ENCODE measurements at regions not wholly inside any gene's neighbourhood (a gene's known extent, or its start where the extent isn't known, plus 50 kb on each side); places are given as distances from the start of the nearest gene placed in this dataset.
A peak's percentile ranks its signal among the peaks of the same experiment; 100 is the strongest.
"Not testable (repeated sequence)": the region's sequence is repeated elsewhere in the genome, so short reads cannot be mapped to it uniquely, and the experiment has no call there.

DNA sequence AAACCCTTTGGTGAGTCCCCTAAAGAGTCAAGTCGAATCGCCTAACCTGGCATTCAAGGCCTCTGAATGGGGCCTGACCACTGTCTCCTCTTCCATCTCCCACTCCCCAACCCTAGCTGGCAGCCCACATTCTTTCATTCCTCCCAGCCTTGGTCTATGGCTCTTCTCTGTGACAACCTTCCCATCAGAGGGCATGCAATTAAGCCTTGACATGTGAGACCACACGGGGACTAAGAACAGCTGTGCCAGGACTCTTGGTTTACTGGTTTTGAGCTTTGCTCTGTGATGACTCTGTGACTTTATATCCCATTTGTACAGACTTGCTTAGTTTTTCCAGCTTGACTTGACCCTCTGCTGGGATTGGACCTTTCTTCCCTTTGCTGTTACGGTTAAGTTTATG lies 116.6 kb downstream of the BUB3 start:
- no peak for DNase-seq

DNA sequence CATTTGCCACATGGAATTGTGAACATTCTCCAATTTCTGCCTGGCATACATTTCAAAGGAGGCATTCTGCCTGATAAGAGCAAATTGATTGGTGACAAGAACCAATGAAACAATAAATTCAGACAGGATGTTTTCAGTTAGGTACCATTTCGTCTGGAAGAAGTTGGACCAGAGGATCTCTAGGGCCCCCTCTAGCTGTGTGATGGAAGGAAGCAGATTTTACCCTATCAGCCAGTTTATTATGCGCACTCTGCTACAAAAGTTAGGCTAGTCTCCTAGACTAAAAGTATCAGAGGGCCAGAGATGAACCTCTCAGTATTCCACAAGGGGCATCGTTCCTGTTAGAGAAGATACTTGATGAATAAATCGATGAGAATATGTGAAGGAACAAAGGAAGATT lies 118.0 kb downstream of the BUB3 start:
- no peak for DNase-seq

DNA sequence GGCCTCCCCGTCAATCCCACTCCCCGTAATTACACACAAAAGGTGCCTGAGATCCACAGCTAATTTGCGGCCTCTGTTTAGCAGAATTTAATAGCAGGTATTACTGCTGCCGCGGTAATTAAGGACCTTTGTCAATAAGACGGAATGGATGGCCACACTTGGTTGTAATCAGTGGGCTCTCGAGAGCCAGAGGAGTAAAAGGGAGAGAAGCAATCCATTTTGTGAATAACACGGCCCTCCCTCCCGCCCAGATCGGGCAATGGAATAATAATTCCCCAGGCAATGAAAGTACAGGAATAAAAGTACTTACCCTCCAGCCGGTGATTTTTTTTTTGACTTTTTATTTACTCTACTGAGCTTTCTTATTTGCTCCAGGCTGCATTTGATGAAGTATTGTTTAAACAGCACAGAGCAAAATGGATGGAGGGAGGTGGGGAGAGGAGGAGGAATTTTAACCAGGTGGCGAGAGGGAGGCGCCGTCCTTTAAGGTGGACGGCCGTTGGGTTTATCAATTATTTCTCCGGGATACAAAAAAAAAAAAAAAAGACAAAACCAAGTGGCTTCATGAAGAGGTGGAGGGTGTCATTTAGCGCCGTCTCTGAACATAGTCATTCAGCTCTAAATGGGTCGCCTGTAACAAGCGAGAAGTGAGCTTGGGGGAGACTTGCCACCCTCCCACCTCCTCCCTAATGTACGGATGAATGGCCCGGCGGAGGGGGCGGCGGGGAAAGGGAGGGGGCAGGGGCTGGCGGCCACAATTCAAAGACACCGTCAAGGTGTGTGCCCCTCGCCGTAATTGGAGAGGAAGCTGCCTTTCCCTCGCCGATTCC lies 120.3 kb downstream of the BUB3 start:
- no peak for DNase-seq

- no peak for DNase-seq
Measured at GRCh38 chr10:123275136-123275564, 120.9 kb downstream of the BUB3 start.

GRCh38 chr10:123278445-123278844 lies 124.2 kb downstream of the BUB3 start:
- DNase-seq, result no peak

DNA sequence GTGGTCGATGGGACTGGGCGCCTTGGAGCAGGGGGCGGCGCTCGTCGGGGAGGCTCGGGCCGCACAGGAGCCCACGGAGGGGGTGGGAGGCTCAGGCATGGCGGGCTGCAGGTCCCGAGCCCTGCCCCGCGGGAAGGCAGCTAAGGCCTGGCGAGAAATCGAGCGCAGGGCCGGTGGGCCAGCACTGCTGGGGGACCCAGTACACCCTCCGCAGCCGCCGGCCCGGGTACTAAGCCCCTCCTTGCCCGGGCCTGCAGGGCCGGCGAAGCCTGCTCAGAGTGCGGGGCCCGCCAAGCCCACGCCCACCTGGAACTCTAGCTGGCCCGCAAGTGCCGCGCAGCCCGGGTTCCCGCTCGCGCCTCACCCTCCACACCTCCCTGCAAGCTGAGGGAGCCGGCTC lies 129.2 kb downstream of the BUB3 start:
- not testable (repeated sequence) for DNase-seq

- DNase-seq, result no peak
Measured at GRCh38 chr10:123284022-123284421, 129.8 kb downstream of the BUB3 start.

DNA sequence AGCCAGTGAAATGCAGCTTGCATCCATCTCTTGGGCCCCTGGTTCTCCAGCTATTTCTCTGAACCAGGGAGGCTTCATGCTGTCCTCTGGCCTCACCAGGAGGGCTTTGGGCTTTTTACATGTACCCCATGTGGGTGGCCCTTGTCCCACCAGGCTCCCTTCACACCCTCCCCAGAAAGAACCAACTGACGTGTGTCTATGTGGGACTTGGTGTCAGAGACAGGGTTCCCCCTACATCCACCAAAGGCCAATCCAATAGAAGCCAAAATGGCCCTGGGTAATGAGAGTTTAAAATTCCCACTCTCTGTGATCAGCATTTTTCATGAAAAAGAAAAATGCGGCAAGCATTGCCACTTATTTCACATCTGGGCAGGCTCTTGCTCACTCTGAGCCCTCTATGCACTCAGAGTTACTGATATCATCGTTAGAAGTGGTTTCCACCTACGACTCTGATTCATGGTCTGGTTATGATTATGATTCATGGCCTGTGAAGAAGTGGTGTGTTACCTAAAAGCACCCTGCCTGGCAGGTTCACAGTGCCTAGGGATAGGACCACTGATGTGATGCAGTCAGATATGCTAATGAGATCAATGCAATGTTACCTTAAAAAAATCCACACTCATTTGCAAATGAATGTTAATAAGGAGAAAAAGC lies 133.5 kb downstream of the BUB3 start:
- no peak for DNase-seq

- no peak for DNase-seq
Measured at GRCh38 chr10:123289432-123289831, 135.2 kb downstream of the BUB3 start.

DNA sequence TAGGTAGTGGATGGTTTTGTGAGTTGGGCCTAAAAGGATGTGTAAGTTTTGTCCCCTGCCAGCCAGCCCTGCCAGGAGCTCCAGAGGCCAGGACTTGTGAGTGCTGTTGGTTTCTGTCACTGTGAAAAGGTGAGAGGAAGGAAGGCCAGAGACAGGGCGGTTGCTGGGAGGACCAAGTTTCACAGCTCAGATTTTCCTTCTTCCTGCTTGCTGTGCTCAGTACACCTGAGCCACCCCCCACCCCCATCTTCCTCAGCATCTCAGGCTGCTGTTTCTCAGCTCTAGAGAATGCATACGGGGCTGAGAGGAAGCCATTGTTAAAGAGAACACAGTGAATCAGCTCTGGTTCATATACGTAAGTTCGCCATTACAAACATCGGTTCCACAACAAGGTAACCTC lies 139.9 kb downstream of the BUB3 start:
- no peak for DNase-seq

DNA sequence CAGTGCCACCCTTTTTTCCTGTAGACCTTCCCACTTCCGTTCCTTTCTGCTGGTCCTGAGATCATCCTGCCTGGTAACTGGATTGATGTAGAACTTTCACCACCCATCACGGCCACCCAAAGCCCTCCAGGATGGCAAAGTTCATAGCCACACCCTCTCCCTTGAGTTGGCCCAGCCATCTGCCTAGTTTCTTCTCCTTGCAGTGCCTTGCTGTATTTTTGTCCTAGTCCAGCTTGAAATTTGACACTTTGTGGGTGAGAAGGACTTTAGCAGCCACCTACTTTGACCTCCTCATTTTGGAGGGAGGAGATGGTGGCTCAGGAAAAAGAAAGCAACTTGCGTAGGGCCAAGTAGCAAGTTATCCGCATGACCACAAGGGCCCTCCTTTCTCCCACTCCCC lies 140.7 kb downstream of the BUB3 start:
- DNase-seq, result no peak

DNA sequence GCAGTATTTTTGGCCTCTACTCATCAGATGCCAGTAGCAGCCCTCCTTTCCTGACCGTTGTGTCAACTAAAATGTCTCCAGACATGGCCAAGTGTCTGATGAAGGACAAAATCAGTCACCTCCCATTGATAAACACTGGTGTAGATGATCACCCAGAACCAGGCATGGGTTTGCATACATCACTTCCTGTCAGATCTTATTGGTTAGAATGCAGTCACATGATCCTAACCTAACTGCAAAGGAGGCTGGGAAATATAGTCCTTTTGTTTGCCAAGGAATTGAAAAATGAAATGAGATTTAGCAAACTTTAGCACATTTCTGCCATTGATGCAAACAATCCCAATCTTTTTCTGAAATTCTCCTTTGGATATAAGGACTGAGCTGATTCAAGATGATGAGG lies 141.4 kb downstream of the BUB3 start:
- DNase-seq, result no peak

DNA sequence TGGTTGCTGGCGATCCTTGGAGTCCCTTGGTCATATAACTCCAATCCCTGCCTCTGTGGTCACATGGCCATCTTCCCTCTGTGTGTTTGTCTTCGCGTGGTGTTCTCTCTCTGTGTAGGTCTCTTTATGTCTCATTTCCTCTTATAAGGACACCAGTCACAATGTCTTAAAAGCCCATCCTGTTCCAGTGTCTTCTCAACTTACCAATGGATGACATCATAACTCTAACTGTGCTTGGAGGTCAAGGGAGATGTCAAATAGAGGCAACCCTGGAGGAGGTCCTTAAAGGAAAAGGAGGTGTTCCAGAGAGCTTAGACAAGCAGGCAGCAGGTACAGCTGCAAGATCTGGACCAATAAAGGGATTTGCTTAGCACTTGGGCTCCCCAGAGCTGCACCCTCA lies 143.0 kb downstream of the BUB3 start:
- no peak for DNase-seq

- no peak for DNase-seq
Measured at GRCh38 chr10:123298583-123298982, 144.4 kb downstream of the BUB3 start.

DNA sequence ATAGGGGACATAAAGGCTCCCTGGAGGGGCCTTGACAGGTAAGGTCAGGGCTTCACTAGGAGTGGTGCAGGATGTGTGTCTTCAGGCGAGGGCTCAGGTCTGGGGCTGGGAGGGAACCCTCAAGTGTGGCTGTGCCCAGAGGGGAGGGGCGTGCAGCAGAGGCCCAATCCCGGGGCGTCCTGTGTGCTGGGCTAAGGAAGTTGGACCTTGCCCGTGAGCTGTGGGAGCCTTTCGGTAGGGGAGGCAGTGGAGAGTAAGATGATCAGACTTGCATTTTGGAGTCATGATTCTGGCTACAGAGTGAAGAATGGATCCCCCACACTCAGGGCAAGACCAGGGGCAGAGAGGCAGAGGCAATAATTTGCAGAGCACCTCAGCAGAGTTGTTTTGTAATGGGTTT lies 145.4 kb downstream of the BUB3 start:
- no peak for DNase-seq

- DNase-seq, result peak in 1 of 2 experiments; percentile 1
Measured at GRCh38 chr10:123301077-123301857, 147.1 kb downstream of the BUB3 start.

DNA sequence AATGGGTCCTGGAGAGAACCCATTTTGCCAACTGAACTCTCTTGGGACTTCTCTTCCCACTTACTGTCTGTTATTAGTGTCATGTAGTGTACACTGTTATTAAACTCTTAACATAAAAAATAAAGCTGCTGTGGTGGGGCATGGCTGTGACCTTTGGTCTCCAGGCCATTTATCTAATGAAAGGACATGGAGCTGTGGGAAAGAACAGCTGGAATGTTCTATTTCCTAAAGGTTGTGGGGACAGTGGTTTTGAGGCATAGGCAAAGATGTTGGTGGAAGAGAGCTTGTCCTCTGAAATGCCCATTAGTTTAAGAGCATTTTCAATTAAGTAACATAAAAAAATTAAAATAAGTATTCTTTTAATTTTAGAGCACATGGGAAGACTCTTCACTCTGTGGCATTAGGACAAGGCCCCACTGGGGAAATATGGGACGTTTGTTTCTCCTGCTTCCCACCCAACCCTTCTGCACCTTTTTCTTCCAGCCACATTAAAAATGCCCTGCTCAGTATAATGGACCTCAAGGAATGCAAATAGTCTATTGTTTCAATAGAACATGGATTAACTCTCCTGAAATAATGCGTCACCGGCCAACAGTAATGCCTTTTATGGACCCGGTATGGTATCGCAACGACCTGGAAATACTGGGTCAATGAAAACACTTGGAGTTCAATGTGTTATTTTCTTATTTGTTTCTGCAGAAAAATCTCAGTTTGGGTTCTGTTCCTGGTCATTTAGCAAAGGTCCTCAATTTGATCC lies 149.6 kb downstream of the BUB3 start:
- DNase-seq, result no peak

- DNase-seq, result no peak
Measured at GRCh38 chr10:123305671-123306070, 151.5 kb downstream of the BUB3 start.

DNA sequence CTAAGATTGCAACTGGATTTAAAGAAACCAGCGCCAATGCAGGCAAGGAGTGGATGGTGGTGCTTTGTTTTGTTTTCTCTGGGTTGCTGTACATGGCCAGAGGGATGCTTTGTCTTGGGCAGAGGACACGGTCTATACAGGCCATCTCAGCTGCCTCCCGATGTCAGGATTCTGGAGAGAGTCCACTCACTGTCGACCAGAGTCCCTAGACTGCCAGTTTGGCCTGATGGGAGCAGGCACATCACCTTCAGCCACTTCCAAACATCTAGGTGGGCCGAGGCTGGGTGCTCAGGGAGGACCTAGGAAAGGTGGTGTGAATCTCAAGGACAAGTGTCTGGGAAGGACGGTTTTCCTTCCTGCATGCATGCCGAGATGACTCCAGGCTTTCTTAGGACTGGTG lies 152.1 kb downstream of the BUB3 start:
- DNase-seq, result no peak

DNA sequence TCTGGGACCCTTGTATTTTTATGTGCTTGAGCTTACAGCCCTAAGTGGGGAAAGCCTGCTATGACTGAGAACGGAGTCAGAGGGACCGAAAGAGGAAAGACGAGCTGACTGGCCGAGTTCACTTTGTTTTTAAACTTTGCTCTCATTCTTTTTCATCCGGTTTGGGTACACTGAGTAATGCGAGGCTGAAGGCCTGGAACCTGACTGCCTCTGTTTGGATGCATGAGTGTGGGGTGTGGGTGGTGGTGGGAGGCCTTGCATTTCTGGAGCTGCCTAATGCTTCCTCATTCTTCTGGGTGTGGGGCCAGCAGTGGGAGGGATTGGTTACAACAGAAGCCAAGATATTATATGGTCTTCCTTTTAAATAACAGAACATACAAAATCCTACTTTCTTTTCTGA lies 155.5 kb downstream of the BUB3 start:
- no peak for DNase-seq

DNA sequence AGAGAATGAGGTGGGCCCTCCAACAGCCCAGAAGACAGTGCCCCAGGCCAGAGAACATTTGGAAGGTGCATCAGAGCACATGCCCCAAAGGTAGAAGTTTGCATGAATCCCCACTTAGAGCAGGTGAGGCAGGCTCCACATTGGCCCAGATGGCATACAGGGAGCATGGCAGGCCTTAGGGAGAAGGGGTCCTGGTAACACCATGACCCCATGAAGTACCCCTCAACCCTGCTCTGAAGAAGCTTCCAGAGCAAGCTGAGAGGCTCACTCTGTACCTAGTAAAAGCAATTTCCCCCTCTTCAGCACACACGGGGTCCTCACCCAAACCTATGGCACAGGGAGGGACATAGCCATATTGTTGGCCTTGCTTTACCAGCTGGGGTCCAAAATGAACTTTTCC lies 162.6 kb downstream of the BUB3 start:
- DNase-seq, result no peak

DNA sequence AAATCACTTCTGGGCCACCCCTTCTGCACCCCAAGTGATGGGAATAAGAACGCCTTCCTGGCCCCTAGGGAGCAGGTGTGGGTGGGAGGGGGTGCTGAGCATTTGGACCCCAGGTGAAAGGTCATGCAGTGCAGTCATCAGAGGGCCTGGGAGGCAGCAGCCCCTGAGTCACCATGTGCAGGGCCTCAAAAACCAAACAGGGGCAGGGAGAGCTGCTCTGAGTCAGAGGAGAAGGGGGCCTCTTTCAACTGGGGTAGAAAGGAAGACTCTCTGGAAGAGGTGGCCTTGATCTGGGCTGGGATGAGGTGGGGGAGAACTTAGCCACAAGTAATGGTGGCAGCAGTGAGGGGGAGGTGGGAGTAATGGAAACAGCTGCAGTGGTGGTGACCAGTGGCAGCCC lies 164.3 kb downstream of the BUB3 start:
- DNase-seq, result no peak

- no peak for DNase-seq
Measured at GRCh38 chr10:123320091-123320490, 165.9 kb downstream of the BUB3 start.

Data from NCI-H446 (cell line).